ENCODE measurements at regions not wholly inside any gene's neighbourhood (a gene's known extent, or its start where the extent isn't known, plus 50 kb on each side); places are given as distances from the start of the nearest gene placed in this dataset.

DNA sequence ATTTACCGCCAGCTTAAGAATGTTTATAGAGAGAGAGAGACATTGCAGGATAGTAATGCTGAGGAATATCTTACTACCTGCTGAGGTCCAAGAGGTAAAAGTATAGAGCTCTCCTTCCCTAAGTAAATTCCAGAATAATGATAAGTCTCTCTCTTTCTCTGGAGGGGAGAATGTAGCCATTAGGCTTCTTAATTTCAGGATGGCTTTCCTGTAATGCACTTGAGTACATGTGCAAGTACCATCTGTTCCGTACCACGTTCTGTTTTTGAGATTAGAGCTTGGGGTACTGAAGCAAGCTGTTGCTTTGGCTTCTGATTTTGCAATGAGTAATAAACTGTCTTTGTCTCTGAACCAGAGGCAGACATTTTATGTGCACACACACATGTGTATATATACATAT is 1314.0 kb downstream of the JRKL start:
- peak overlapping the region; percentile 73 for H2AFZ ChIP-seq (ENCODE audit: low read depth, low read length)
- H3K79me2 ChIP-seq (ENCODE audit: control insufficient read depth, insufficient read depth, low read length), result no peaks in the 10 kb centered on the region
- no peak overlapping the region for H3K4me2 ChIP-seq (ENCODE audit: insufficient read depth, low read length)
- no peaks in the 10 kb centered on the region for H3K9me1 ChIP-seq (ENCODE audit: control insufficient read depth, insufficient read depth, low read length)
- ATAC-seq (no peak), DNase-seq (ENCODE audit: extremely low read depth in 1 of 4, low spot score in 3 of 4) (no peak), FAIRE-seq (no peak)
- H3K27ac ChIP-seq (ENCODE audit: extremely low read depth, low read depth, low read length), result no peak overlapping the region
- in situ Hi-C loops (cut with MboI) (no loop called here), intact Hi-C loops (cut with micrococcal nuclease) (no loop called here)
- no peak overlapping the region for H3K4me3 ChIP-seq
- no peaks in the 10 kb centered on the region for H3K27me3 ChIP-seq (ENCODE audit: control insufficient read depth in 2 of 2, insufficient read depth in 2 of 2, low read length in 2 of 2)
- no TSS peak for BruUV-seq (replicated peaks)
- ChIA-PET POLR2A (no interaction called here), CTCF (ENCODE audit: low intra/inter-chr PET ratio) (no interaction called here)
- no peaks in the 10 kb centered on the region for H3K36me3 ChIP-seq (ENCODE audit: control insufficient read depth, insufficient read depth, low read length)
- no peaks in the 10 kb centered on the region for H3K9me3 ChIP-seq (replicated peaks; ENCODE audit: control insufficient read depth, insufficient read depth, low read depth, low read length)
- no peak overlapping the region for H3K9ac ChIP-seq (ENCODE audit: insufficient read depth in 1 of 2, low read depth in 2 of 2, low read length in 2 of 2)
- peaks cover 0 to 8% of the 10 kb centered on the region in 2 experiments; a peak in 2 of 5 replicates for H3K4me1 ChIP-seq (replicated peaks in 1 of 2; ENCODE audit: control insufficient read depth in 2 of 2, insufficient read depth in 2 of 2, low read length in 2 of 2)
- 31% methylated on average over 3 of the region's 3 CpGs for WGBS (ENCODE audit: insufficient coverage, low coverage, missing lambda C conversion rate)
- H4K20me1 ChIP-seq (replicated peaks; ENCODE audit: control insufficient read depth, insufficient read depth, low read length), result no peaks in the 10 kb centered on the region
- TF ChIP-seq, protein P1, sequence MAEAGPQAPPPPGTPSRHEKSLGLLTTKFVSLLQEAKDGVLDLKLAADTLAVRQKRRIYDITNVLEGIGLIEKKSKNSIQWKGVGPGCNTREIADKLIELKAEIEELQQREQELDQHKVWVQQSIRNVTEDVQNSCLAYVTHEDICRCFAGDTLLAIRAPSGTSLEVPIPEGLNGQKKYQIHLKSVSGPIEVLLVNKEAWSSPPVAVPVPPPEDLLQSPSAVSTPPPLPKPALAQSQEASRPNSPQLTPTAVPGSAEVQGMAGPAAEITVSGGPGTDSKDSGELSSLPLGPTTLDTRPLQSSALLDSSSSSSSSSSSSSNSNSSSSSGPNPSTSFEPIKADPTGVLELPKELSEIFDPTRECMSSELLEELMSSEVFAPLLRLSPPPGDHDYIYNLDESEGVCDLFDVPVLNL (CRISPR knock-in tag; IDR thresholded peaks at IDR 0.05; ENCODE audit: low read depth), result no peak
- TF ChIP-seq IFI16 (CRISPR knock-in tag; IDR thresholded peaks at IDR 0.05) (no peak), RHOXF2B (CRISPR knock-in tag; conservative IDR thresholded peaks at IDR 0.05) (no peak), NONO (IDR thresholded peaks at IDR 0.05; ENCODE audit: low read depth in 2 of 2, low read length in 1 of 2) (no peak), ETV6 (IDR thresholded peaks at IDR 0.05; ENCODE audit: borderline replicate concordance in 1 of 2, low read depth in 2 of 2, low read length in 1 of 2) (no peak), ETV6 (CRISPR knock-in tag; IDR thresholded peaks at IDR 0.05; ENCODE audit: borderline replicate concordance) (no peak), TEAD2 (tag; IDR thresholded peaks at IDR 0.05) (no peak), TBP (optimal IDR thresholded peaks at IDR 0.05; ENCODE audit: low read depth, low read length) (no peak), CBX8 (IDR thresholded peaks at IDR 0.05; ENCODE audit: borderline replicate concordance, extremely low read depth, low read depth, low read length, poor library complexity, severe bottlenecking) (no peak), RFX5 (IDR thresholded peaks at IDR 0.05; ENCODE audit: low read depth, low read length) (no peak), MYC (IDR thresholded peaks at IDR 0.05; ENCODE audit: low read depth, low read length) (no peak), MYC (CRISPR knock-in tag; IDR thresholded peaks at IDR 0.05; ENCODE audit: borderline replicate concordance, low read depth) (no peak), NCOA1 (IDR thresholded peaks at IDR 0.05; ENCODE audit: low read depth) (no peak), POLR3A (IDR thresholded peaks at IDR 0.05; ENCODE audit: borderline replicate concordance, extremely low read depth, insufficient read depth, insufficient read length) (no peak), ZZZ3 (IDR thresholded peaks at IDR 0.05) (no peak)
- TF ChIP-seq, protein P2, sequence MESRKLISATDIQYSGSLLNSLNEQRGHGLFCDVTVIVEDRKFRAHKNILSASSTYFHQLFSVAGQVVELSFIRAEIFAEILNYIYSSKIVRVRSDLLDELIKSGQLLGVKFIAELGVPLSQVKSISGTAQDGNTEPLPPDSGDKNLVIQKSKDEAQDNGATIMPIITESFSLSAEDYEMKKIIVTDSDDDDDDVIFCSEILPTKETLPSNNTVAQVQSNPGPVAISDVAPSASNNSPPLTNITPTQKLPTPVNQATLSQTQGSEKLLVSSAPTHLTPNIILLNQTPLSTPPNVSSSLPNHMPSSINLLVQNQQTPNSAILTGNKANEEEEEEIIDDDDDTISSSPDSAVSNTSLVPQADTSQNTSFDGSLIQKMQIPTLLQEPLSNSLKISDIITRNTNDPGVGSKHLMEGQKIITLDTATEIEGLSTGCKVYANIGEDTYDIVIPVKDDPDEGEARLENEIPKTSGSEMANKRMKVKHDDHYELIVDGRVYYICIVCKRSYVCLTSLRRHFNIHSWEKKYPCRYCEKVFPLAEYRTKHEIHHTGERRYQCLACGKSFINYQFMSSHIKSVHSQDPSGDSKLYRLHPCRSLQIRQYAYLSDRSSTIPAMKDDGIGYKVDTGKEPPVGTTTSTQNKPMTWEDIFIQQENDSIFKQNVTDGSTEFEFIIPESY (CRISPR knock-in tag; IDR thresholded peaks at IDR 0.05), result no peak

Measured in K562 (cell line).